MM.1S (cell line): ENCODE measurements at regions not wholly inside any gene's neighbourhood (a gene's known extent, or its start where the extent isn't known, plus 50 kb on each side); places are given as distances from the start of the nearest gene placed in this dataset.

Experiments used
- DNase-seq: peaks from one replicate; pipeline ENCODE4 v3.0.0-alpha.2; 2015
- H2AFZ ChIP-seq: fragments of 300-600 bp; sonication (generic); 2 replicates; pipeline ENCODE4 v1.6.0; 2016; ENCODE audit warnings: antibody characterized with exemption, low read length
- H3F3A ChIP-seq: fragments of 300-600 bp; sonication (generic); 2 replicates; pipeline ENCODE4 v1.6.1; 2016; ENCODE audit warnings: mild to moderate bottlenecking, antibody characterized with exemption, low read length, moderate library complexity, mixed read lengths; ENCODE audit not compliant: insufficient read depth
- H3K27ac ChIP-seq: fragments of 300-600 bp; sonication (generic); 2 replicates; pipeline ENCODE4 v1.5.1; 2016; ENCODE audit warnings: mild to moderate bottlenecking, low read length
- H3K27me3 ChIP-seq: fragments of 300-600 bp; sonication (generic); replicated peaks from 2 replicates; pipeline ENCODE4 v1.6.0; 2016; ENCODE audit warnings: low read length; ENCODE audit not compliant: insufficient read depth
- H3K36me3 ChIP-seq: fragments of 300-600 bp; sonication (generic); replicated peaks from 2 replicates; pipeline ENCODE4 v1.6.1; 2016; ENCODE audit warnings: mild to moderate bottlenecking, low read length, mixed read lengths; ENCODE audit not compliant: insufficient read depth
- H3K4me1 ChIP-seq: fragments of 300-600 bp; sonication (generic); 2 replicates; pipeline ENCODE4 v1.6.1; 2016; ENCODE audit warnings: low read length, mixed read lengths
- H3K4me2 ChIP-seq: fragments of 300-600 bp; sonication (generic); 2 replicates; pipeline ENCODE4 v1.6.0; 2016; ENCODE audit warnings: low read depth, low read length
- H3K4me3 ChIP-seq: fragments of 300-600 bp; sonication (generic); 2 replicates; pipeline ENCODE4 v1.5.1; 2016; ENCODE audit warnings: low read length, mixed read lengths
- H3K79me2 ChIP-seq: fragments of 300-600 bp; sonication (generic); 2 replicates; pipeline ENCODE4 v1.6.1; 2016; ENCODE audit warnings: mixed run types, low read length, mixed read lengths
- H3K9ac ChIP-seq: fragments of 300-600 bp; sonication (generic); 2 replicates; pipeline ENCODE4 v1.6.1; 2016; ENCODE audit warnings: low read length, mixed read lengths
- H3K9me2 ChIP-seq: fragments of 300-600 bp; sonication (generic); replicated peaks from 2 replicates; pipeline ENCODE4 v1.6.1; 2016; ENCODE audit warnings: mild to moderate bottlenecking, low read length, mixed read lengths; ENCODE audit not compliant: insufficient read depth
- H3K9me3 ChIP-seq: fragments of 300-600 bp; sonication (generic); replicated peaks from 2 replicates; pipeline ENCODE4 v1.6.1; 2016; ENCODE audit warnings: mild to moderate bottlenecking, low read length, mixed read lengths; ENCODE audit not compliant: insufficient read depth
- H4K20me1 ChIP-seq: fragments of 300-600 bp; sonication (generic); 2 replicates; pipeline ENCODE4 v1.6.1; 2016; ENCODE audit warnings: mild to moderate bottlenecking, low read length, moderate library complexity, mixed read lengths; ENCODE audit not compliant: insufficient read depth
- CTCF ChIP-seq: fragments of 300-600 bp; sonication (generic); IDR thresholded peaks from 2 replicates; pipeline ENCODE4 v1.5.1; 2016; ENCODE audit warnings: antibody characterized with exemption, low read length, mixed read lengths
- EZH2 ChIP-seq: fragments of 300-600 bp; sonication (generic); optimal IDR thresholded peaks from 2 replicates; pipeline ENCODE3; 2017; ENCODE audit warnings: low read depth, mild to moderate bottlenecking, antibody characterized with exemption, low read length, mixed read lengths
- EZH2phosphoT487 ChIP-seq: fragments of 300-600 bp; sonication (generic); IDR thresholded peaks from 2 replicates; pipeline ENCODE4 v1.6.1; 2018; ENCODE audit warnings: antibody characterized with exemption, low read length

- DNase-seq = no peak
- Histone ChIP-seq H3F3A (no peaks in the 10 kb centered on the region), H3K27me3 (no peaks in the 10 kb centered on the region), H3K79me2 (no peaks in the 10 kb centered on the region), H3K36me3 (no peaks in the 10 kb centered on the region), H3K9me2 (no peaks in the 10 kb centered on the region; the same call in 1 of the 2 replicates), H4K20me1 (no peaks in the 10 kb centered on the region), H3K27ac (no peak overlapping the region), H3K4me2 (no peak overlapping the region), H3K4me3 (no peak overlapping the region), H2AFZ (no peak overlapping the region), H3K4me1 (no peaks in the 10 kb centered on the region), H3K9me3 (no peaks in the 10 kb centered on the region), H3K9ac (no peak overlapping the region)
- TF ChIP-seq CTCF = no peak
- no peak for TF ChIP-seq EZH2phosphoT487
- TF ChIP-seq EZH2 = no peak
Observed at GRCh38 chr11:15419696-15420095, 305.0 kb downstream of the INSC start.

GRCh38 chr11:15430381-15430780 lies 315.7 kb downstream of the INSC start:
- Histone ChIP-seq H4K20me1 (no peaks in the 10 kb centered on the region), H3K4me1 (no peaks in the 10 kb centered on the region), H3K79me2 (no peaks in the 10 kb centered on the region), H3K9ac (no peak overlapping the region), H3K4me2 (no peak overlapping the region), H3K27ac (no peak overlapping the region), H3K9me2 (no peaks in the 10 kb centered on the region), H3K4me3 (no peak overlapping the region), H3K9me3 (no peaks in the 10 kb centered on the region), H3F3A (no peaks in the 10 kb centered on the region), H2AFZ (no peak overlapping the region), H3K27me3 (no peaks in the 10 kb centered on the region), H3K36me3 (no peaks in the 10 kb centered on the region)
- no peak for TF ChIP-seq CTCF
- TF ChIP-seq EZH2 = no peak
- no peak for TF ChIP-seq EZH2phosphoT487
- DNase-seq = no peak

- H3K36me3 ChIP-seq = no peaks in the 10 kb centered on the region
- no peak overlapping the region for H3K27ac ChIP-seq
- H3K9ac ChIP-seq = no peak overlapping the region
- H3K27me3 ChIP-seq = no peaks in the 10 kb centered on the region
- H3K4me2 ChIP-seq = no peak overlapping the region
- DNase-seq = no peak
- TF ChIP-seq CTCF (no peak), EZH2 (no peak), EZH2phosphoT487 (no peak)
- no peaks in the 10 kb centered on the region for H3F3A ChIP-seq
- H3K9me3 ChIP-seq = no peaks in the 10 kb centered on the region
- no peaks in the 10 kb centered on the region for H3K4me1 ChIP-seq
- no peak overlapping the region for H2AFZ ChIP-seq
- H3K4me3 ChIP-seq = no peak overlapping the region
- H4K20me1 ChIP-seq = no peaks in the 10 kb centered on the region
- H3K79me2 ChIP-seq = no peaks in the 10 kb centered on the region
- no peaks in the 10 kb centered on the region for H3K9me2 ChIP-seq
Observed at GRCh38 chr11:15434529-15434928, 319.8 kb downstream of the INSC start.

- Histone ChIP-seq H3K79me2 (no peaks in the 10 kb centered on the region), H4K20me1 (no peaks in the 10 kb centered on the region), H3K36me3 (no peaks in the 10 kb centered on the region), H3F3A (no peaks in the 10 kb centered on the region), H3K4me3 (no peak overlapping the region), H2AFZ (no peak overlapping the region), H3K4me1 (no peaks in the 10 kb centered on the region), H3K9me3 (no peaks in the 10 kb centered on the region), H3K9me2 (no peaks in the 10 kb centered on the region), H3K4me2 (no peak overlapping the region), H3K27ac (no peak overlapping the region), H3K27me3 (no peaks in the 10 kb centered on the region), H3K9ac (no peak overlapping the region)
- DNase-seq = no peak
- TF ChIP-seq CTCF (no peak), EZH2 (no peak), EZH2phosphoT487 (no peak)
Observed at GRCh38 chr11:15446315-15446714, 331.6 kb downstream of the INSC start.
